H9 (cell line): ENCODE measurements at regions not wholly inside any gene's neighbourhood (a gene's known extent, or its start where the extent isn't known, plus 50 kb on each side); places are given as distances from the start of the nearest gene placed in this dataset.

Experiments used
- DNase-seq: peaks from one replicate; pipeline ENCODE4 v3.0.0-alpha.2; 2017
- H2AFZ ChIP-seq: one replicate; pipeline ENCODE4 v1.6.1; 2013; ENCODE audit warnings: mild to moderate bottlenecking, low read length, control low read depth, moderate library complexity
- H2AK5ac ChIP-seq: 2 replicates; pipeline ENCODE4 v1.6.1; 2013; ENCODE audit warnings: low read length, control low read depth, mixed read lengths; ENCODE audit not compliant: insufficient read length
- H2BK120ac ChIP-seq: one replicate; pipeline ENCODE4 v1.6.1; 2013; ENCODE audit warnings: low read depth, mild to moderate bottlenecking, low read length, control low read depth, inconsistent platforms; ENCODE audit not compliant: poor library complexity, severe bottlenecking
- H2BK12ac ChIP-seq: 2 replicates; pipeline ENCODE4 v1.6.1; 2013; ENCODE audit warnings: low read length, control low read depth, mixed read lengths, low read depth; ENCODE audit not compliant: insufficient read length
- H2BK15ac ChIP-seq: 2 replicates; pipeline ENCODE4 v1.6.1; 2013; ENCODE audit warnings: low read depth, low read length, control low read depth
- H2BK20ac ChIP-seq: one replicate; pipeline ENCODE4 v1.6.1; 2013; ENCODE audit warnings: low read depth, mild to moderate bottlenecking, low read length, control low read depth, inconsistent platforms; ENCODE audit not compliant: poor library complexity, severe bottlenecking
- H2BK5ac ChIP-seq: 2 replicates; pipeline ENCODE4 v1.6.1; 2013; ENCODE audit warnings: low read length, control low read depth, mixed read lengths; ENCODE audit not compliant: insufficient read length
- H3K14ac ChIP-seq: 2 replicates; pipeline ENCODE4 v1.6.1; 2013; ENCODE audit warnings: low read length, control low read depth; ENCODE audit not compliant: insufficient read depth
- H3K18ac ChIP-seq: 2 replicates; pipeline ENCODE4 v1.6.1; 2013; ENCODE audit warnings: low read depth, mild to moderate bottlenecking, mixed read lengths, low read length, control low read depth; ENCODE audit not compliant: insufficient read length
- H3K23ac ChIP-seq: 2 replicates; pipeline ENCODE4 v1.6.1; 2013; ENCODE audit warnings: low read length, control low read depth, mixed read lengths, low read depth; ENCODE audit not compliant: insufficient read length
- H3K23me2 ChIP-seq: 2 replicates; pipeline ENCODE4 v1.6.1; 2013; ENCODE audit warnings: low read depth, mild to moderate bottlenecking, mixed read lengths, low read length, control low read depth; ENCODE audit not compliant: insufficient read length, poor library complexity, severe bottlenecking
- H3K27ac ChIP-seq: 2 replicates; pipeline ENCODE4 v1.5.1; 2013; ENCODE audit warnings: low read length, control low read depth, mixed read lengths, low read depth; ENCODE audit not compliant: insufficient read length
- H3K27me3 ChIP-seq: 2 replicates; pipeline ENCODE4 v1.6.1; 2013; ENCODE audit warnings: low read length, control low read depth, inconsistent platforms; ENCODE audit not compliant: insufficient read depth
- H3K4ac ChIP-seq: 2 replicates; pipeline ENCODE4 v1.6.1; 2013; ENCODE audit warnings: low read depth, mild to moderate bottlenecking, control low read depth, inconsistent platforms, low read length, moderate library complexity
- H3K4me1 ChIP-seq: 2 replicates; pipeline ENCODE4 v1.6.1; 2013; ENCODE audit warnings: low read length, control low read depth, inconsistent platforms; ENCODE audit not compliant: insufficient read depth
- H3K4me2 ChIP-seq: 2 replicates; pipeline ENCODE4 v1.6.1; 2013; ENCODE audit warnings: low read length, control low read depth, mixed read lengths; ENCODE audit not compliant: insufficient read length, insufficient read depth
- H3K56ac ChIP-seq: 2 replicates; pipeline ENCODE4 v1.6.1; 2013; ENCODE audit warnings: low read depth, mild to moderate bottlenecking, mixed read lengths, low read length, control low read depth; ENCODE audit not compliant: insufficient read length
- H3K79me1 ChIP-seq: 2 replicates; pipeline ENCODE4 v1.6.1; 2013; ENCODE audit warnings: low read depth, mild to moderate bottlenecking, moderate library complexity, low read length, control low read depth, inconsistent platforms; ENCODE audit not compliant: insufficient read depth, poor library complexity, severe bottlenecking
- H3K79me2 ChIP-seq: 2 replicates; pipeline ENCODE4 v1.6.1; 2013; ENCODE audit warnings: low read length, control low read depth, inconsistent platforms; ENCODE audit not compliant: insufficient read depth
- H3K9ac ChIP-seq: 2 replicates; pipeline ENCODE4 v1.6.1; 2013; ENCODE audit warnings: low read length, control low read depth, mixed read lengths; ENCODE audit not compliant: insufficient read length; ENCODE audit errors: extremely low read depth
- H3K9me3 ChIP-seq: one replicate; pipeline ENCODE4 v1.6.1; 2013; ENCODE audit warnings: low read depth, low read length, inconsistent platforms; ENCODE audit not compliant: control insufficient read depth
- H3T11ph ChIP-seq: one replicate; pipeline ENCODE4 v1.6.1; 2013; ENCODE audit warnings: mild to moderate bottlenecking, low read length, control low read depth, inconsistent platforms
- H4K20me1 ChIP-seq: one replicate; pipeline ENCODE4 v1.6.1; 2013; ENCODE audit not compliant: control insufficient read depth, insufficient read length, insufficient read depth
- H4K5ac ChIP-seq: 2 replicates; pipeline ENCODE4 v1.6.1; 2013; ENCODE audit warnings: low read depth, mild to moderate bottlenecking, mixed read lengths, low read length, control low read depth; ENCODE audit not compliant: insufficient read length
- H4K8ac ChIP-seq: replicated peaks from 2 replicates; pipeline ENCODE4 v1.6.1; 2013; ENCODE audit warnings: low read length, control low read depth, mixed read lengths, low read depth; ENCODE audit not compliant: insufficient read length
- H4K91ac ChIP-seq: 2 replicates; pipeline ENCODE4 v1.6.1; 2013; ENCODE audit warnings: low read depth, mild to moderate bottlenecking, moderate library complexity, mixed read lengths, low read length, control low read depth; ENCODE audit not compliant: insufficient read length
- H3K27ac Mint-ChIP-seq, 3 experiments: 2 replicates in 2 of 3; 3 replicates in 1 of 3; pipeline ENCODE4 v1.8.0; 2020 to 2021; ENCODE audit warnings: mixed read lengths in 3 of 3, mild to moderate bottlenecking in 1 of 3, moderate library complexity in 1 of 3
- H3K27me3 Mint-ChIP-seq: 2 replicates; pipeline ENCODE4 v1.8.0; 2021; ENCODE audit warnings: low read depth, mild to moderate bottlenecking, moderate library complexity, mixed read lengths
- H3K36me3 Mint-ChIP-seq, 3 experiments: 2 replicates in 2 of 3; 3 replicates in 1 of 3; pipeline ENCODE4 v1.8.0; 2020 to 2021; ENCODE audit warnings: low read depth in 3 of 3, mixed read lengths in 3 of 3; ENCODE audit not compliant: insufficient read depth in 1 of 3
- H3K4me1 Mint-ChIP-seq, 2 experiments: 2 replicates each; pipeline ENCODE4 v1.8.0; 2020; ENCODE audit warnings: mixed read lengths in 2 of 2
- H3K4me3 Mint-ChIP-seq, 2 experiments: 2 replicates in 1 of 2; 3 replicates in 1 of 2; pipeline ENCODE4 v1.8.0; 2020 to 2021; ENCODE audit warnings: mild to moderate bottlenecking in 2 of 2, mixed read lengths in 2 of 2, moderate library complexity in 1 of 2
- H3K9me3 Mint-ChIP-seq, 2 experiments: 2 replicates in 1 of 2; 3 replicates in 1 of 2; pipeline ENCODE4 v1.8.0; 2020; ENCODE audit warnings: mild to moderate bottlenecking in 2 of 2, mixed read lengths in 2 of 2, moderate library complexity in 1 of 2
- CTCF ChIP-seq: fragments of 200-600 bp; sonication (generic); conservative IDR thresholded peaks from 3 replicates; pipeline ENCODE4 v1.8.0; 2021; ENCODE audit warnings: antibody characterized with exemption, mild to moderate bottlenecking
- WGBS: extraction: QIAGEN DNeasy Blood & Tissue Kit; methylation state at CpG from one replicate; pipeline ENCODE4 v1.1.7; 2013; ENCODE audit warnings: missing lambda C conversion rate, low lambda C conversion rate, mixed read lengths; ENCODE audit not compliant: insufficient read length; ENCODE audit errors: extremely low coverage; 5-methylcytosine and 5-hydroxymethylcytosine counted together

GRCh38 chr6:37103169-37104039 is 66.5 kb upstream of the PIM1 start:
- H3K27ac ChIP-seq, result peak overlapping the region; percentile 12
- H2AK5ac ChIP-seq, result no peak overlapping the region
- TF ChIP-seq CTCF, result no peak
- no peak overlapping the region for H3K14ac ChIP-seq
- peaks cover 4% of the 10 kb centered on the region for H3K23me2 ChIP-seq
- no peak overlapping the region for H3K4ac ChIP-seq
- no peak overlapping the region for H3K56ac ChIP-seq
- H3K79me1 ChIP-seq, result no peaks in the 10 kb centered on the region
- H2BK15ac ChIP-seq, result no peak overlapping the region
- no peak overlapping the region for H4K5ac ChIP-seq
- H3K4me3 Mint-ChIP-seq, result peak overlapping the region; percentile 44 to 72
- peaks cover 0 to 3% (median 0%) of the 10 kb centered on the region in 3 experiments; a peak in 2 of 7 replicates for H3K36me3 Mint-ChIP-seq
- no CpG with 5 or more reads among the region's 10 CpGs for WGBS
- H3K27ac Mint-ChIP-seq, result peak overlapping the region; percentile 60 to 98 (median 96); a peak in 5 of 7 replicates
- no peak overlapping the region for H3K18ac ChIP-seq
- H4K8ac ChIP-seq, result no peak overlapping the region
- H3K9me3 Mint-ChIP-seq, result no peaks in the 10 kb centered on the region
- H3K27me3 Mint-ChIP-seq, result no peaks in the 10 kb centered on the region
- no peak overlapping the region for H2AFZ ChIP-seq
- no peak overlapping the region for H2BK12ac ChIP-seq
- H3K9me3 ChIP-seq, result no peaks in the 10 kb centered on the region
- H3K4me2 ChIP-seq, result peak overlapping the region; percentile 41
- no peaks in the 10 kb centered on the region for H4K20me1 ChIP-seq
- H4K91ac ChIP-seq, result no peak overlapping the region
- H3K4me1 ChIP-seq, result peaks cover 11% of the 10 kb centered on the region
- no peak overlapping the region for H2BK20ac ChIP-seq
- H3K79me2 ChIP-seq, result no peaks in the 10 kb centered on the region
- H3K27me3 ChIP-seq, result no peaks in the 10 kb centered on the region
- H2BK5ac ChIP-seq, result no peak overlapping the region
- peak; percentile 54 for DNase-seq
- H2BK120ac ChIP-seq, result no peak overlapping the region
- peaks cover 50 to 56% of the 10 kb centered on the region in 2 experiments for H3K4me1 Mint-ChIP-seq
- H3K23ac ChIP-seq, result no peak overlapping the region
- H3T11ph ChIP-seq, result no peak overlapping the region
- H3K9ac ChIP-seq, result no peak overlapping the region
